GM18868 (cell line): ENCODE measurements at regions not wholly inside any gene's neighbourhood (a gene's known extent, or its start where the extent isn't known, plus 50 kb on each side); places are given as distances from the start of the nearest gene placed in this dataset.
"Not testable (repeated sequence)": the region's sequence is repeated elsewhere in the genome, so short reads cannot be mapped to it uniquely, and the experiment has no call there.

Source experiments
- ATAC-seq: cut with Tn5 transposase; IDR thresholded peaks from one replicate; pipeline ENCODE4 v1.9.1; 2021; ENCODE audit warnings: mild to moderate bottlenecking, moderate library complexity; ENCODE audit not compliant: unreplicated experiment

GRCh38 chr2:87196720-87197388 lies 175.2 kb upstream of the PLGLB1 start:
- not testable (repeated sequence) for ATAC-seq

GRCh38 chr2:87198422-87198821 lies 176.8 kb upstream of the PLGLB1 start:
- not testable (repeated sequence) for ATAC-seq

GRCh38 chr2:87199228-87199627 lies 177.6 kb upstream of the PLGLB1 start:
- ATAC-seq, result not testable (repeated sequence)

- not testable (repeated sequence) for ATAC-seq
These were observed 183.0 kb upstream of the PLGLB1 start for GRCh38 chr2:87204569-87205147.

DNA sequence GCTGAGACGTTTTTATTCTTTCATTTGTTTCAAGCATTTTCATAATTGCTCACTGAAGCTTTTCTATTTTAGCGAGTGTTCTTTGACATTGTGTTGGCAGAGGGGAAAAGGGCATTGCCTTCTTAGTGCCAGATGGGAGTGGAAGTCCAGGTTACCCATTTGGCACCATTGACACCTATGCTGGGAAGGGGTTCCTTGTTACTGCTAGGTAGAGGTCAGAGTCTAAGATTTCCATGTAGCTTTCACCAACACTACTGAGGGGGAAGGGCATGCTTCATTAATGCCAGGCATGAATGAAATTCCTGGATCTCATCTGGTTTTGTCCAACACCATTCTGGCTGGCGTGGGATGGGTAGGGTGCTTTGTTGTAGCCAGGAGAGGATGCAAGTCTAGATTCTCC lies 191.3 kb upstream of the PLGLB1 start:
- not testable (repeated sequence) for ATAC-seq

DNA sequence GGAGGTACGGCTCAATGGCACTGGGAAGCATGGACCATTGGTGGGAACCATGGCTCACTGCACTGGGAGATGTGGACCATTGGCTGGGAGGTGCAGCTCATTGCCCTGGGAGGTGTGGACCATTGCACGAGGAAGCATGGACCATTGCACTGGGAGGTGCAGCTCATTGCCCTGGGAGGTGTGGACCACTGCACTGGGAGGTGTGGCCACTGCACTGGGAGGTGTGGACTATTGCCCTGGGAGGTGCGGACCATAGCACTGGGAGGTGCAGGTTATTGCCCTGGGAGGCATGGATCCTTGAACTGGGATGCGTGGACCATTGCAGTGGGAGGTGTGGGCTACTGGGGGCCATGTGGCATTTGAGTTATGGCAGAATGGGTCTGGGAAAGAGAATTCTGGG lies 195.4 kb upstream of the PLGLB1 start:
- not testable (repeated sequence) for ATAC-seq

- ATAC-seq, result peak; percentile 62
These were observed 196.2 kb upstream of the PLGLB1 start for GRCh38 chr2:87217741-87218410.

DNA sequence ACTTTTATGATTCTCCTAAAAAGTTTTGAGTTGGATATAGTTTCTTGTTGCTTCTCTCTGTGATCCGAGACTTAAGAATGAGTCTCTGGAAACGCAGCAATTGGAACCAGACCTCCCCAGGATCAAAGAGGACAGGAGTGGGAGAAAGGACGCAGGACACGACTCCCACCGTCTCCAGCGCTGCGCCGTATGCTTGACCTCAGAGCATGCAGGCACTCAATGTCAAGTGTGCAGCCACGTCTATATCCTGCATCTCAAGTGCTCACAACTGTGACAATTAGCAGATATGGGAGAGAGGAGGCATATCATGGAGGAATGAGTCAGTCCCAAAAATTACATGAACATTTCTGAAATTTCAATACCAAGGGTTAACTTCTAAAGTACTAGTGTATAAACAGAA lies 199.0 kb upstream of the PLGLB1 start:
- ATAC-seq, result not testable (repeated sequence)

DNA sequence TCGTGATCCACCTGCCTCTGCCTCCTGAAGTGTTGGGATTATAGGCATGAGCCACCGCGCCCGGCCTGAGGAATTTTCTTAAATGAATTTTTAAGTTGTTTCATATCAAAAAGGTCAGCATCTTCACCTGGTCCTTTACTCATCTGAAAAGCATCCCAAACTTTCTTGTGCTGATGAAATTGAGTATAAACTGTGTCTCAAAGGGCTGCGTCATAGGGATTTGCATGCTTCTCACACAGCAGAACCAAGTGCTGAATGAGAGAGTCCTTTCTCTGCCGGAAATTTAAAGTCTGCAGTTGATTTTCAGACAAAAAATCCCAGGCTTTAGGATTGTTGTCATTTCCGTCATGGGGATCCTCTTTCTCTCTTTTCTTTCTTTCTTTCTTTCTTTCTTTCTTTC lies 200.5 kb upstream of the PLGLB1 start:
- not testable (repeated sequence) for ATAC-seq

DNA sequence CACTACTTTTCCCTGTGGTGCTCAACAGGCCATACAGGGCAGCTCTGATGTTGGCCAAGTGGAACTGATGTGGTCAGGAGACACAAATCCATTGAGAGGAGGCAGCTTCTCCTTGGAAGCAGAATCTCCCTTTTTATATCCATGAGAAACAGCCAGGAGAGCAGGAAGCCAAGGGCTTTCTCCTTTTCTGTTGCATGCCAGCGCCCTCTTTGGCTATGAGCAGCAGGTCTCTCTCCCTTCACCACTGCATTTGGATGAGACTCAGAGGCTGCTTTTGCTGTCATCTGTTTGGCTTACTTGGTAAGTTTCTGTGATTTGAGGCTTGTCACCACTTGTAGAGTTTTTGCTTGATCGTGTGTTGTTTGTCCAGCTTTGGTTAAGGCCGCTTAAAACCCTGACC lies 202.2 kb upstream of the PLGLB1 start:
- not testable (repeated sequence) for ATAC-seq

DNA sequence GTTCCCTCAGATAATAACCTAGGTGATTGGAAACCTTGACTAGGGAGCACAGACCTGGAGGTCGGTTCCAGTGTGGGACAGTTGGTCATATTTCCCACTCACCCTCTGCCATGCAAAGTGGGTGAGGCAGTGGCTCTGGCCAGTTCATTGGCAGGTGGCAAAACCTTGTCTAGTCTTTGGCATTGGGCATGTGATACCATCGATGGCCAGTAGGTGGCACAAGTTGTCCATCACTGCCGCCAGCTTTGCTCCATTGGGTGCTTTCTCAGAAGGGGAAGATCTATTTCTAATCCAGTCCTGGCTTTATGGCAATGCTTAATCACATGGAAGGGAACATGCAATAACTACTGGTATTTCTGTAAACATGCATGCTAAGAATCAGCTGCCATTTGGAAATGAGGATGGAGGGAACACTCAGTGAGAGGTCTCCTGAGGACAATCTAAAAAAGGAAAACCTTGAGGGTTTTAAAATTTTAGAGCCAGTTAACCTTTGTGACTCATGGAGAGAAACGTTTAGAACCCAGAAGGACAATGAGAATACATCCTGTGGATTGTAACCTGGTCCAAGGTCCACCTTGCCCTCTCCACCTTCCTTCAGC lies 207.5 kb upstream of the PLGLB1 start:
- peak; percentile 66 for ATAC-seq

DNA sequence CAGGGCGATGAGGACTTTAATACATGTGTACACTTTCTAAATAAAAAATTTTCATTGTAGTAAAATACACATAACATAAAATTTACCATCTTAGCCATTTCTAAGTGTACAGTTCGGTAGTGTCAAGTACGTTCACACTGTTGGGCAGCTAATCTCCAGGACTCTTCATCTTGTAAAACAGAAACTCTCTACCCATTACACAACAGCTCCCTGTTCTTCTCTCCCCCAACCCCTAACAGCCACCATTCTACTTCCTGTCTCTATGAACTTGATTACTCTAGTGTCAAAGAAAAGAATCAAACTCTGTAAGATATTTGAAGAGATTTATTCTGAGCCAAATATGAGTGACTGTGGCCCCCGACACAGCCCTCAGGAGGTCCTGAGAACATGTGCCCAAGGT lies 208.3 kb upstream of the PLGLB1 start:
- ATAC-seq, result not testable (repeated sequence)

GRCh38 chr2:87235333-87235981 lies 213.8 kb upstream of the PLGLB1 start:
- not testable (repeated sequence) for ATAC-seq

DNA sequence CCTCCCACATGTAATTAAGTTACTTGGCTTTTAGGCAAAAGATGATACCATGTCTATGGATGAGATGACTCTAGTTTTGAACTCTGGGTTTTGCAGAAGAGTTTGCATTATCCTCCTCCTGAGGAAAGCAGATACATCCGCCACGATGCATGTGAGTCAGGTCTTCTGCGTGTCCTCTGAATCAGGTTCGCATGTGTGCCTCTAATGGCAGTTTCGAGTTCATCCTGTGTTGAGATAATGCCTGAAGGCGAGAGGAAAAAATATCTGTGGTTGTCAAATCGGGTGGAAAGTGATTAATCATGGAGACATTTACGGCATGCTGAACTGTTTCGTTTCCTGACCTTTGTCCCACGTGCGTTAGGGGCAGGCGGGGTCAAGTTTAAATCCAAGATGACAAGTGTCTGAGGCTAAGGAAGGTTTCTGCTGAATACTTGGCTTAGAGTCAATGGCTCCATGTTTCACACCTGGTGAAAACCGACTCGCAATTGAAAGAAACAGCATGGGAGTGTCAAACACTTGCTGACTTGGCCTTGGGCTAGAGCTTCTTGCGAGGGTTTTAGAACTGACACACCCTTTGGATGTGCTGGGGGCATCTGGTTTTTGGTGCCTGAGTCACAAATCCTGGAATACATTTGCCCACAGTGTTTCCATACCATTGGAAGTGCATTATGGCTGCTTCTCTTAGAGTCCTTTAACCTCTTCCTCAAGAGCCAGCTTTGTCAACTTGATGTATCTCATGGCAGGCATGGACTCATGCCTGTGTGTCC lies 216.1 kb upstream of the PLGLB1 start:
- ATAC-seq, result not testable (repeated sequence)

DNA sequence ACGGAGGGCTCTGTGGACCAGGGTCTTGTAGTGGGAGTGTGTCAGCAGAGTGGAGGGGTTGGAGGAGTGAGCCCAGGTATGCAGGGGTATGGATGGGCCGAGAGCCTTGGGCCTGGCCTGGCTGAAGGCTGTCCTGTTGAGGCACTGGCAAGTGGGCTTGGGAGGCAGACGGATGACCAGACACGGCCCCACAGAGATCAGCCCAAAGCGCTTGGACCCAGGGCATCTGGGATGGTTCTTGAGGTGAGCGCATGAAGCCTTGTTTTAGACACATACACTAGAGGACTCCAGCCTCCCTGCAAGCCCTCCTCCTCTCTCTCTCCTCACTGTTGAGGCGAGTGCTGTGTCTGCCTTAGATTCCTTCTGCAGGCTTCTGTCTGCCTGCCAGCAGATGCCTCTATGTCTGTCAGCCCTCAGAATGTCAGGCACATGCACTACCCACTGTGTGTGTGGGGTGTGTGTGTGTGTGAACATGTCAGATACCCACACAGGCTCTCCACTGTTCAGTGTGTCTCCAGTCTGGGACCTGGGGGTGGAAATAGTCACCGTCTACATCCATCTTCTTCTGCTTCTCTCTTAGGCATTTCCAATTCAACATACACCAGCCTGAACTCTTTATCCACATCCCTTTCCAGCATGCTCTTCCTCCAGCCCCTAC lies 218.0 kb upstream of the PLGLB1 start:
- ATAC-seq, result not testable (repeated sequence)

DNA sequence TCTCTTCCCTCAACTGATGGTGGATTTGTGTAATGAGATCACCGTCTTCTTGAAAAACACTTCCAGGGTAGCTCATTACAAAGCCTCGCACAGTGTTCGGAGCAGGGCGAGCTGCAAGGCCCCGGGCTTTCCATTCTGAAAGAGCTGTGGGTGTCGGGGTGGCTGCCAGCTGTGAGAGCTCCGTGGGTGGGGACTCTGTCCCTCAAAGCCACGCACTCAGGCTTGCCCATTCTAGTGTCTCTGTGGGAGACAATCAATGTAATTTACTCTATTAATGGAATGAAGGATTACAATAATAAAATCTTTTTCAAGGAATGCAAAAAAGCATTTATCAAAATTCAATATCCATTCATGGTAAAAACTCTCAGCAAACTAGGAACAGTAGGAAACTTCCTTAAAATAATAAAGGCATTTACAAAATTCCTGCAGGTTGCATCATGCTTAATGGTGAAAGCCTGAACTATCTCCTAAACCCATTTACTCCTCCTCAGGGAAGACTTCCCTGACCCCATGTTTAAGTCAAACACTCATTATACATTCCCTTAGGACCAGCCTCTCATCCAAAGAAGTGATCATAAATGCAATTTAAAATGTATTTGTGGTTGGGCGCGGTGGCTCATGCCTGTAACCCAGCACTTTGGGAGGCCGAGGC lies 224.5 kb upstream of the PLGLB1 start:
- not testable (repeated sequence) for ATAC-seq

DNA sequence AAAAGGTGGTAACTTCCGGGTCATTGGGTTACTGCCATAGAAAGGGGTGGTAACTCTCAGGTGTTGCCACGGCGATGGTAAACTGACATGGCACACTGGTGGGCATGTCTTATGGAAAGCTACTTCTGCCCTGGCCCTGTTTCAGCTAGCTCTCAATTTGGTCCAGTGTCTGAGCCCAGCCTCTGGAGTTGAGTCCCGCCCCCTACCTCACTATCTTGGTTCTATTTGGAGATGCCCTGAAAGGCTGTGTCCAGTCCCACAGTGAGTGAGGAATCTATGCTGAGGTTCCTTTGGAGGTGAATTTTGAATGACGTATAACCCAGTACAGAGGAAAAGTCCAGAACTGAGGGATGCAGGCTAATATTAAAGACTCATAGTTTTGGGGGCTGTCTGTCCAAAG lies 230.4 kb upstream of the PLGLB1 start:
- ATAC-seq, result not testable (repeated sequence)

DNA sequence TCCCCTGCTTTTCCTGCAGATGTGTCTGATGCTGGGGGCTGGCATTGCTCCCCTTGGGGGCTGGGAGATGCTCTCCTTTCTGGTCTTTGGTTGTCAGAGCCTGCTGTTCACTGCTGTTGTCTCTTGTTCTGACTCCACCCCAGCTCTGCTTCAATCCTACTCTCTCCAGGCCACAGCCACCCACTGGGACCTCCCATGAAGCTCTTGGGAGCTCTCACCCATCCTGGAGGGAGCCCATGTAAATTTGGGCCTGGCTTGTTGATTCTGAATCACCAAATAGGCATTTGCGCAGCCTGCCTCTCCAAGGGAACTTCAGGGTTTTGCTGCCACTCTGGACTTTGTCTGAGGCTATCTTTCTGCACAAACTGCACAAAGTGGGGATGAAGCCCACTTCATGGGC lies 232.9 kb upstream of the PLGLB1 start:
- ATAC-seq, result not testable (repeated sequence)

DNA sequence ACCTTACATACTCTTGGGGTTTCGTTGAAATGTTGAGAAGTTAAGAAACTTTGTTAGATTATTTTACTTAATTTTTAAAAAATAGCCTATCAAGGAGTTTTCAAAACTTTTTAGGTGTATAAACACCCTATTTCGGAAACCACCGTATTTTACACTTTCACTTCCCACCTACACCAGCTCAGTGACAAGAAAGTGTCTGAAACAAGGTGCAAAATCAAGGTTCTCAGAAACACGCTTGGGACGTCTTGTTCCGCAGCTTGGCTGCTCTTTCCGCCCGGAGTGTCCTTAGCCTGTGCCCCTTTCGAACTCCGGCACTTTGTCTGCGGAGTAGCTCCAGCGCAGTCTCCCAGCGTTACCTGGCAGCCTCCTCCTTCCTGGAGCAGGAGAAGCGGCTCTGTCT lies 233.8 kb upstream of the PLGLB1 start:
- not testable (repeated sequence) for ATAC-seq
